OCI-LY7 (cell line): ENCODE measurements at regions not wholly inside any gene's neighbourhood (a gene's known extent, or its start where the extent isn't known, plus 50 kb on each side); places are given as distances from the start of the nearest gene placed in this dataset.

Experiments
- BruUV-seq: library from RNA; stranded (reverse); fragments of 400-500 nt; replicated peaks from 2 replicates; lab custom pipeline; 2021; lab: Mats Ljungman, UMichigan
- CTCF ChIA-PET: fragments of 300-600 bp; sonication (Branson Sonifier 250); formaldehyde crosslinking; loops from one replicate; lab custom pipeline; 2022; ENCODE audit warnings: antibody characterized with exemption; ENCODE audit not compliant: unreplicated experiment; lab: Charles Lee
- POLR2A ChIA-PET: fragments of 300-600 bp; sonication (Branson Sonifier 250); formaldehyde crosslinking; loops from one replicate; lab custom pipeline; 2022; ENCODE audit warnings: antibody characterized with exemption; lab: Charles Lee
- DNase-seq: peaks from one replicate; pipeline ENCODE4 v3.0.0-alpha.2; 2015; ENCODE audit warnings: low spot score
- H2AFZ ChIP-seq: fragments of 200-600 bp; sonication (generic), shearing (Covaris generic); 2 replicates; pipeline ENCODE4 v1.6.1; 2014; ENCODE audit warnings: mild to moderate bottlenecking, antibody characterized with exemption, low read length, moderate library complexity
- H3K27ac ChIP-seq: fragments of 200-600 bp; sonication (generic); 2 replicates; pipeline ENCODE4 v1.5.1; 2014; ENCODE audit warnings: mixed run types, low read depth, mild to moderate bottlenecking, moderate library complexity, low read length, inconsistent platforms; ENCODE audit not compliant: poor library complexity, severe bottlenecking
- H3K36me3 ChIP-seq: fragments of 200-600 bp; sonication (generic); 2 replicates; pipeline ENCODE4 v1.6.1; 2014; ENCODE audit warnings: mild to moderate bottlenecking, antibody characterized with exemption, low read length, moderate library complexity, mixed read lengths; ENCODE audit not compliant: insufficient read depth
- H3K4me1 ChIP-seq: fragments of 200-600 bp; sonication (generic); 2 replicates; pipeline ENCODE4 v1.5.1; 2014; ENCODE audit warnings: mild to moderate bottlenecking, low read length; ENCODE audit not compliant: insufficient read depth, poor library complexity, severe bottlenecking
- H3K4me2 ChIP-seq: fragments of 200-600 bp; sonication (generic); 2 replicates; pipeline ENCODE4 v1.6.1; 2014; ENCODE audit warnings: mild to moderate bottlenecking, low read length
- H3K4me3 ChIP-seq: fragments of 200-600 bp; sonication (generic); 2 replicates; pipeline ENCODE4 v1.5.1; 2014; ENCODE audit warnings: mild to moderate bottlenecking, low read depth, low read length; ENCODE audit not compliant: poor library complexity, severe bottlenecking
- H3K79me2 ChIP-seq: fragments of 200-600 bp; sonication (generic); 2 replicates; pipeline ENCODE4 v1.6.1; 2016; ENCODE audit warnings: low read depth, mild to moderate bottlenecking, low read length, moderate library complexity, mixed read lengths; ENCODE audit not compliant: insufficient read depth
- H3K9me2 ChIP-seq: fragments of 200-600 bp; sonication (generic); 2 replicates; pipeline ENCODE4 v1.6.1; 2016; ENCODE audit warnings: mild to moderate bottlenecking, low read length, mixed read lengths; ENCODE audit not compliant: insufficient read depth
- H3K9me3 ChIP-seq: fragments of 200-600 bp; sonication (generic); 2 replicates; pipeline ENCODE4 v1.6.1; 2014; ENCODE audit warnings: mild to moderate bottlenecking, mixed run types, low read length, mixed read lengths
- H4K20me1 ChIP-seq: fragments of 200-600 bp; sonication (generic); 2 replicates; pipeline ENCODE4 v1.6.1; 2014; ENCODE audit warnings: mild to moderate bottlenecking, antibody characterized with exemption, low read length, moderate library complexity, mixed read lengths; ENCODE audit not compliant: insufficient read depth
- CTCF ChIP-seq: fragments of 200-600 bp; sonication (generic); conservative IDR thresholded peaks from 2 replicates; pipeline ENCODE4 v1.5.1; 2014; ENCODE audit warnings: mild to moderate bottlenecking, antibody characterized with exemption, low read length, moderate library complexity, mixed read lengths
- EZH2phosphoT487 ChIP-seq: fragments of 200-600 bp; sonication (generic); IDR thresholded peaks from 2 replicates; pipeline ENCODE4 v1.6.1; 2018; ENCODE audit warnings: low read depth, borderline replicate concordance, mild to moderate bottlenecking, mixed run types, antibody characterized with exemption, low read length, moderate library complexity, mixed read lengths
- intact Hi-C: fragments of 100-400 bp; cut with micrococcal nuclease; formaldehyde crosslinking; loops from one replicate; pipeline ENCODE4 v1.10.0; 2022; ENCODE audit not compliant: unreplicated experiment

GRCh38 chr10:35722226-35722625 is 80.1 kb upstream of the FZD8 start:
- BruUV-seq = no TSS peak
- Histone ChIP-seq H4K20me1 (no peaks in the 10 kb centered on the region), H3K9me3 (no peaks in the 10 kb centered on the region), H3K4me2 (no peak overlapping the region), H3K79me2 (no peaks in the 10 kb centered on the region), H3K4me3 (no peak overlapping the region), H3K9me2 (no peaks in the 10 kb centered on the region), H3K27ac (no peak overlapping the region), H2AFZ (no peak overlapping the region), H3K36me3 (no peaks in the 10 kb centered on the region), H3K4me1 (no peaks in the 10 kb centered on the region)
- POLR2A ChIA-PET = interaction anchor here (0.7 kb wide), 1 partner anchor 756 kb away, joined by 3 read pairs; no protein-coding TSS in a partner anchor
- CTCF ChIA-PET = no interaction called here
- no peak for DNase-seq
- intact Hi-C loops = no loop called here
- no peak for TF ChIP-seq EZH2phosphoT487
- TF ChIP-seq CTCF = no peak

GRCh38 chr10:35720366-35720765 is 78.3 kb upstream of the FZD8 start:
- Histone ChIP-seq H3K4me3 (no peak overlapping the region), H3K4me2 (no peak overlapping the region), H3K79me2 (no peaks in the 10 kb centered on the region), H3K27ac (no peak overlapping the region), H4K20me1 (no peaks in the 10 kb centered on the region), H3K4me1 (no peaks in the 10 kb centered on the region), H3K9me3 (no peaks in the 10 kb centered on the region), H3K9me2 (no peaks in the 10 kb centered on the region), H2AFZ (no peak overlapping the region), H3K36me3 (no peaks in the 10 kb centered on the region)
- ChIA-PET POLR2A (no interaction called here), CTCF (no interaction called here)
- intact Hi-C loops = no loop called here
- BruUV-seq = no TSS peak
- no peak for DNase-seq
- TF ChIP-seq EZH2phosphoT487 (no peak), CTCF (no peak)

GRCh38 chr10:35716776-35717175 is 74.7 kb upstream of the FZD8 start:
- Histone ChIP-seq H3K4me1 (no peaks in the 10 kb centered on the region), H3K9me3 (no peaks in the 10 kb centered on the region), H3K9me2 (no peaks in the 10 kb centered on the region), H2AFZ (no peak overlapping the region), H3K4me2 (no peak overlapping the region), H3K4me3 (no peak overlapping the region), H3K36me3 (no peaks in the 10 kb centered on the region), H3K79me2 (no peaks in the 10 kb centered on the region), H3K27ac (no peak overlapping the region), H4K20me1 (no peaks in the 10 kb centered on the region)
- intact Hi-C loops = no loop called here
- no peak for DNase-seq
- no TSS peak for BruUV-seq
- ChIA-PET POLR2A (interaction anchor here (1.2 kb wide), 1 partner anchor 18 kb away, joined by 3 read pairs; no protein-coding TSS in a partner anchor), CTCF (no interaction called here)
- no peak for TF ChIP-seq EZH2phosphoT487
- TF ChIP-seq CTCF = no peak
